A549 (cell line): ENCODE measurements at regions not wholly inside any gene's neighbourhood (a gene's known extent, or its start where the extent isn't known, plus 50 kb on each side); places are given as distances from the start of the nearest gene placed in this dataset.

Source experiments
- CHD2 ChIP-seq: fragments of 150-350 bp; IDR thresholded peaks from 2 replicates; pipeline ENCODE4 v1.6.1; 2014; ENCODE audit warnings: low read length; ENCODE audit not compliant: partially characterized antibody
- CTCF ChIP-seq: fragments of >200 bp; sonication (Bioruptor Twin); formaldehyde crosslinking; IDR thresholded peaks from 3 replicates; pipeline ENCODE4 v1.5.1; 2016
- ESRRA ChIP-seq: fragments of 150-350 bp; IDR thresholded peaks from 2 replicates; pipeline ENCODE4 v1.6.1; 2014; ENCODE audit warnings: mild to moderate bottlenecking, low read length, borderline replicate concordance
- HDAC2 ChIP-seq: fragments of 200-600 bp; sonication (generic); IDR thresholded peaks from 2 replicates; pipeline ENCODE4 v1.6.1; 2016
- MAX ChIP-seq: IDR thresholded peaks from 2 replicates; pipeline ENCODE4 v1.6.1; 2012
- PHF8 ChIP-seq: fragments of 200-600 bp; sonication (generic); IDR thresholded peaks from 2 replicates; pipeline ENCODE4 v1.6.1; 2016; ENCODE audit warnings: low read depth, mild to moderate bottlenecking, antibody characterized with exemption, moderate library complexity, borderline replicate concordance
- POLR2AphosphoS2 ChIP-seq: conservative IDR thresholded peaks from 2 replicates; pipeline ENCODE4 v1.6.1; 2012; ENCODE audit warnings: low read length, improper control_type of control experiment, inconsistent platforms
- RCOR1 ChIP-seq: fragments of 150-350 bp; IDR thresholded peaks from 2 replicates; pipeline ENCODE4 v1.6.1; 2014; ENCODE audit warnings: antibody characterized with exemption, low read length, low read depth
- RFX5 ChIP-seq: fragments of 450-650 bp; IDR thresholded peaks from 2 replicates; pipeline ENCODE4 v1.7.1; 2014; ENCODE audit warnings: antibody characterized with exemption, mild to moderate bottlenecking, moderate library complexity
- ZNF302 ChIP-seq: fragments of 250-450 bp; sonication (Bioruptor Pico); IDR thresholded peaks from 2 replicates; pipeline ENCODE4 v1.9.0; 2021; ENCODE audit warnings: inconsistent platforms, mild to moderate bottlenecking, moderate library complexity
- TF ChIP-seq, protein P1 (sequence below): IDR thresholded peaks from 2 replicates; pipeline ENCODE4 v1.6.1; 2012
- TF ChIP-seq, protein P2 (sequence below): fragments of 250-450 bp; sonication (Bioruptor Pico); IDR thresholded peaks from 2 replicates; pipeline ENCODE4 v1.5.0; 2021; ENCODE audit warnings: mild to moderate bottlenecking, moderate library complexity, borderline replicate concordance

GRCh38 chr5:123699571-123699970, 187.6 kb downstream of the CSNK1G3 start:
- TF ChIP-seq, protein P1, sequence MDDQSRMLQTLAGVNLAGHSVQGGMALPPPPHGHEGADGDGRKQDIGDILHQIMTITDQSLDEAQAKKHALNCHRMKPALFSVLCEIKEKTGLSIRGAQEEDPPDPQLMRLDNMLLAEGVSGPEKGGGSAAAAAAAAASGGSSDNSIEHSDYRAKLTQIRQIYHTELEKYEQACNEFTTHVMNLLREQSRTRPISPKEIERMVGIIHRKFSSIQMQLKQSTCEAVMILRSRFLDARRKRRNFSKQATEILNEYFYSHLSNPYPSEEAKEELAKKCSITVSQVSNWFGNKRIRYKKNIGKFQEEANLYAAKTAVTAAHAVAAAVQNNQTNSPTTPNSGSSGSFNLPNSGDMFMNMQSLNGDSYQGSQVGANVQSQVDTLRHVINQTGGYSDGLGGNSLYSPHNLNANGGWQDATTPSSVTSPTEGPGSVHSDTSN, result no peak
- TF ChIP-seq, protein P2, sequence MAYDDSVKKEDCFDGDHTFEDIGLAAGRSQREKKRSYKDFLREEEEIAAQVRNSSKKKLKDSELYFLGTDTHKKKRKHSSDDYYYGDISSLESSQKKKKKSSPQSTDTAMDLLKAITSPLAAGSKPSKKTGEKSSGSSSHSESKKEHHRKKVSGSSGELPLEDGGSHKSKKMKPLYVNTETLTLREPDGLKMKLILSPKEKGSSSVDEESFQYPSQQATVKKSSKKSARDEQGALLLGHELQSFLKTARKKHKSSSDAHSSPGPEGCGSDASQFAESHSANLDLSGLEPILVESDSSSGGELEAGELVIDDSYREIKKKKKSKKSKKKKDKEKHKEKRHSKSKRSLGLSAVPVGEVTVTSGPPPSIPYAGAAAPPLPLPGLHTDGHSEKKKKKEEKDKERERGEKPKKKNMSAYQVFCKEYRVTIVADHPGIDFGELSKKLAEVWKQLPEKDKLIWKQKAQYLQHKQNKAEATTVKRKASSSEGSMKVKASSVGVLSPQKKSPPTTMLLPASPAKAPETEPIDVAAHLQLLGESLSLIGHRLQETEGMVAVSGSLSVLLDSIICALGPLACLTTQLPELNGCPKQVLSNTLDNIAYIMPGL, result no peak
- TF ChIP-seq PHF8, result no peak
- TF ChIP-seq MAX, result no peak
- TF ChIP-seq RCOR1, result no peak
- no peak for TF ChIP-seq ESRRA
- no peak for TF ChIP-seq CTCF
- TF ChIP-seq ZNF302, result no peak
- no peak for TF ChIP-seq POLR2AphosphoS2
- no peak for TF ChIP-seq CHD2
- no peak for TF ChIP-seq HDAC2
- no peak for TF ChIP-seq RFX5
